GM12878 (cell line): ENCODE measurements at regions not wholly inside any gene's neighbourhood (a gene's known extent, or its start where the extent isn't known, plus 50 kb on each side); places are given as distances from the start of the nearest gene placed in this dataset.

Experiments
- ATAC-seq: fragments of 200-7000 bp; cut with Tn5 transposase; 3 replicates; pipeline ENCODE4 v1.9.1; 2020; ENCODE audit warnings: mild to moderate bottlenecking, moderate library complexity
- BruUV-seq: library from RNA; stranded (reverse); fragments of 400-500 nt; replicated peaks from 2 replicates; lab custom pipeline; 2021; lab: Mats Ljungman, UMichigan
- CTCF ChIA-PET: fragments of 300-600 bp; sonication (Branson Sonifier 250); formaldehyde crosslinking; extraction: SDS; loops from one replicate; lab custom pipeline; 2021; ENCODE audit warnings: inconsistent platforms; lab: Yijun Ruan, JAX
- POLR2A ChIA-PET: fragments of 350-600 bp; formaldehyde crosslinking; extraction: SDS; loops from one replicate; lab custom pipeline; 2021; ENCODE audit warnings: inconsistent platforms; lab: Charles Lee
- RAD21 ChIA-PET: fragments of 300-600 bp; sonication (Branson Sonifier 250); formaldehyde crosslinking; loops from one replicate; lab custom pipeline; 2023; ENCODE audit warnings: antibody characterized with exemption; ENCODE audit not compliant: unreplicated experiment; lab: Charles Lee
- SMC1A ChIA-PET: fragments of 300-600 bp; sonication (Branson Sonifier 250); formaldehyde crosslinking; loops from one replicate; lab custom pipeline; 2023; ENCODE audit not compliant: unreplicated experiment, uncharacterized antibody; lab: Charles Lee
- DNase-seq: peaks from one replicate; pipeline ENCODE4 v3.0.0-alpha.2; 2011; ENCODE audit warnings: low read depth, low spot score
- FAIRE-seq: peaks from 3 replicates; lab custom pipeline; 2011; peaks lifted over from hg19 to GRCh38; lab: Jason Lieb, UNC
- H2AFZ ChIP-seq: 2 replicates; pipeline ENCODE4 v1.6.0; 2011; ENCODE audit warnings: low read depth, low read length, control low read depth; ENCODE audit not compliant: control insufficient read depth
- H3K27ac ChIP-seq: 2 replicates; pipeline ENCODE4 v1.5.1; 2011; ENCODE audit warnings: control low read depth; ENCODE audit not compliant: control insufficient read depth, insufficient read depth
- H3K27me3 ChIP-seq, 2 experiments: replicated peaks in 1 of 2; 2 replicates each; pipeline versions ENCODE4 v1.6.0 to v1.6.1; 2011; ENCODE audit warnings: low read length in 1 of 2; ENCODE audit not compliant: control insufficient read depth in 2 of 2, insufficient read depth in 2 of 2
- H3K36me3 ChIP-seq, 2 experiments: 2 replicates each; pipeline ENCODE4 v1.5.1; 2011; ENCODE audit warnings: low read length in 1 of 2; ENCODE audit not compliant: control insufficient read depth in 2 of 2, insufficient read depth in 2 of 2
- H3K4me1 ChIP-seq: 2 replicates; pipeline ENCODE4 v1.6.1; 2011; ENCODE audit warnings: mild to moderate bottlenecking, low read length, moderate library complexity, mixed read lengths; ENCODE audit not compliant: control insufficient read depth, insufficient read depth
- H3K4me2 ChIP-seq: 2 replicates; pipeline ENCODE4 v1.6.0; 2011; ENCODE audit warnings: control low read depth; ENCODE audit not compliant: control insufficient read depth, insufficient read depth
- H3K4me3 ChIP-seq: fragments of 200-600 bp; sonication (generic); 2 replicates; pipeline ENCODE4 v1.5.1; 2016
- H3K79me2 ChIP-seq: 2 replicates; pipeline ENCODE4 v1.6.0; 2011; ENCODE audit warnings: low read length; ENCODE audit not compliant: control insufficient read depth, insufficient read depth
- H3K9ac ChIP-seq: 2 replicates; pipeline ENCODE4 v1.8.0; 2011; ENCODE audit warnings: low read length, control low read depth, mixed read lengths; ENCODE audit not compliant: control insufficient read depth, insufficient read depth
- H3K9me3 ChIP-seq: replicated peaks from 3 replicates; pipeline ENCODE4 v1.5.1; 2011; ENCODE audit warnings: mild to moderate bottlenecking, low read length; ENCODE audit not compliant: control insufficient read depth, insufficient read depth
- H4K20me1 ChIP-seq: 2 replicates; pipeline ENCODE4 v1.6.0; 2011; ENCODE audit not compliant: control insufficient read depth, insufficient read depth
- ZZZ3 ChIP-seq: IDR thresholded peaks from 2 replicates; pipeline ENCODE4 v1.6.1; 2011; ENCODE audit warnings: low read depth; ENCODE audit not compliant: control insufficient read depth, insufficient read length
- WGBS: methylation state at CpG from one replicate; pipeline ENCODE4 v1.1.6; 2016; ENCODE audit warnings: low lambda C conversion rate; ENCODE audit not compliant: insufficient replicate concordance, insufficient coverage; ENCODE audit errors: missing lambda C conversion rate; 5-methylcytosine and 5-hydroxymethylcytosine counted together
- in situ Hi-C: fragments of 300-500 bp; cut with MboI; formaldehyde crosslinking; loops from 9 replicates; pipeline ENCODE4 v1.14.3; 2018; ENCODE audit warnings: mixed read lengths
- intact Hi-C: fragments of 100-400 bp; cut with micrococcal nuclease; formaldehyde crosslinking; loops from one replicate; pipeline ENCODE4 v1.14.2; 2022; ENCODE audit not compliant: unreplicated experiment
- TF ChIP-seq, protein P1 (sequence below): fragments of 450-650 bp; IDR thresholded peaks from 2 replicates; pipeline ENCODE4 v1.6.1; 2017; ENCODE audit warnings: mild to moderate bottlenecking, moderate library complexity

DNA sequence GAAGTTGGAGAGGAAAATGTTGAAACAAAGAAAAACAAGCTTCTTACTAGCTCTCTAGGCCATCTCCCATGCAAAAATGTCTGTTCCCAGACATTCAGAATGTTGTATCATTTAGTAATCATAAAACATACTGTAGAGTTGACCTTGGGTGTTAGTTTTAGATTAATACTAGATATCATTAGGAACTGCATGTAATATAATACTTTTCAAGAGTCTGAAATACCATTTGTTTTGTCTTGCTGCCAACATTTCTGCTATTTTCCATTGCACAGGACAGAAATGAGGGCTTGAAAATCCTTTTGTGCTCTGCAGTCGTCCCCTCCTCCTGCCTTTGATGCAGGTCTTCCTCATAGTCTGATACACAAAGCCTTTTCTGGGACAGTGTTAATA lies 89.5 kb upstream of the RBMS1 start:
- Histone ChIP-seq H2AFZ (no peak overlapping the region), H3K27ac (no peak overlapping the region), H3K4me1 (no peaks in the 10 kb centered on the region), H4K20me1 (no peaks in the 10 kb centered on the region), H3K79me2 (no peaks in the 10 kb centered on the region), H3K36me3 (no peaks in the 10 kb centered on the region), H3K9ac (no peak overlapping the region), H3K4me2 (no peak overlapping the region), H3K9me3 (no peaks in the 10 kb centered on the region), H3K4me3 (no peak overlapping the region), H3K27me3 (no peaks in the 10 kb centered on the region)
- DNase-seq (no peak), FAIRE-seq (no peak), ATAC-seq (no peak)
- no peak for TF ChIP-seq ZZZ3
- TF ChIP-seq, protein P1, sequence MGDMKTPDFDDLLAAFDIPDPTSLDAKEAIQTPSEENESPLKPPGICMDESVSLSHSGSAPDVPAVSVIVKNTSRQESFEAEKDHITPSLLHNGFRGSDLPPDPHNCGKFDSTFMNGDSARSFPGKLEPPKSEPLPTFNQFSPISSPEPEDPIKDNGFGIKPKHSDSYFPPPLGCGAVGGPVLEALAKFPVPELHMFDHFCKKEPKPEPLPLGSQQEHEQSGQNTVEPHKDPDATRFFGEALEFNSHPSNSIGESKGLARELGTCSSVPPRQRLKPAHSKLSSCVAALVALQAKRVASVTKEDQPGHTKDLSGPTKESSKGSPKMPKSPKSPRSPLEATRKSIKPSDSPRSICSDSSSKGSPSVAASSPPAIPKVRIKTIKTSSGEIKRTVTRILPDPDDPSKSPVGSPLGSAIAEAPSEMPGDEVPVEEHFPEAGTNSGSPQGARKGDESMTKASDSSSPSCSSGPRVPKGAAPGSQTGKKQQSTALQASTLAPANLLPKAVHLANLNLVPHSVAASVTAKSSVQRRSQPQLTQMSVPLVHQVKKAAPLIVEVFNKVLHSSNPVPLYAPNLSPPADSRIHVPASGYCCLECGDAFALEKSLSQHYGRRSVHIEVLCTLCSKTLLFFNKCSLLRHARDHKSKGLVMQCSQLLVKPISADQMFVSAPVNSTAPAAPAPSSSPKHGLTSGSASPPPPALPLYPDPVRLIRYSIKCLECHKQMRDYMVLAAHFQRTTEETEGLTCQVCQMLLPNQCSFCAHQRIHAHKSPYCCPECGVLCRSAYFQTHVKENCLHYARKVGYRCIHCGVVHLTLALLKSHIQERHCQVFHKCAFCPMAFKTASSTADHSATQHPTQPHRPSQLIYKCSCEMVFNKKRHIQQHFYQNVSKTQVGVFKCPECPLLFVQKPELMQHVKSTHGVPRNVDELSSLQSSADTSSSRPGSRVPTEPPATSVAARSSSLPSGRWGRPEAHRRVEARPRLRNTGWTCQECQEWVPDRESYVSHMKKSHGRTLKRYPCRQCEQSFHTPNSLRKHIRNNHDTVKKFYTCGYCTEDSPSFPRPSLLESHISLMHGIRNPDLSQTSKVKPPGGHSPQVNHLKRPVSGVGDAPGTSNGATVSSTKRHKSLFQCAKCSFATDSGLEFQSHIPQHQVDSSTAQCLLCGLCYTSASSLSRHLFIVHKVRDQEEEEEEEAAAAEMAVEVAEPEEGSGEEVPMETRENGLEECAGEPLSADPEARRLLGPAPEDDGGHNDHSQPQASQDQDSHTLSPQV = no peak
- no TSS peak for BruUV-seq
- 0% methylated on average over 1 of the region's 1 CpG for WGBS
- RAD21 ChIA-PET = no interaction called here
- SMC1A ChIA-PET = interaction anchor here (0.7 kb wide), 1 partner anchor 35 kb away, joined by 3 read pairs; no protein-coding TSS in a partner anchor
- in situ Hi-C loops (no loop called here), intact Hi-C loops (no loop called here)
- CTCF ChIA-PET = no interaction called here
- POLR2A ChIA-PET = interaction anchor here (0.6 kb wide), 1 partner anchor 345 kb away, joined by 3 read pairs; no protein-coding TSS in a partner anchor
